Hematopoietic multipotent progenitor cell treated with erythropoietin and hydrocortisone succinate and interleukin-3 and kit ligand, for 17 days (in vitro differentiated cells): ENCODE measurements at regions not wholly inside any gene's neighbourhood (a gene's known extent, or its start where the extent isn't known, plus 50 kb on each side); places are given as distances from the start of the nearest gene placed in this dataset.
"Not testable (repeated sequence)": the region's sequence is repeated elsewhere in the genome, so short reads cannot be mapped to it uniquely, and the experiment has no call there.

Experiments
- DNase-seq: peaks from one replicate; pipeline ENCODE4 v3.0.0-alpha.2; 2015; ENCODE audit warnings: low spot score

- DNase-seq = no peak
Observed at GRCh38 chr15:95016511-95017229, 785.3 kb downstream of the MCTP2 start.

GRCh38 chr15:95017666-95018328, 786.4 kb downstream of the MCTP2 start:
- no peak for DNase-seq

- no peak for DNase-seq
Observed at GRCh38 chr15:95018888-95019545, 787.7 kb downstream of the MCTP2 start.

GRCh38 chr15:95019907-95020306, 788.5 kb downstream of the MCTP2 start:
- no peak for DNase-seq

GRCh38 chr15:95021816-95022215, 790.5 kb downstream of the MCTP2 start:
- no peak for DNase-seq

GRCh38 chr15:95024351-95024750, 793.0 kb downstream of the MCTP2 start:
- no peak for DNase-seq

GRCh38 chr15:95025924-95026728, 794.8 kb downstream of the MCTP2 start:
- no peak for DNase-seq

- DNase-seq = no peak
Observed at GRCh38 chr15:95027981-95028380, 796.6 kb downstream of the MCTP2 start.

- DNase-seq = no peak
Observed at GRCh38 chr15:95032156-95032555, 800.8 kb downstream of the MCTP2 start.

- no peak for DNase-seq
Observed at GRCh38 chr15:95035106-95035505, 803.7 kb downstream of the MCTP2 start.

- no peak for DNase-seq
Observed at GRCh38 chr15:95041297-95041696, 809.9 kb downstream of the MCTP2 start.

GRCh38 chr15:95043236-95043932, 812.0 kb downstream of the MCTP2 start:
- DNase-seq = not testable (repeated sequence)

GRCh38 chr15:95043933-95044313, 812.6 kb downstream of the MCTP2 start:
- DNase-seq = no peak

- no peak for DNase-seq
Observed at GRCh38 chr15:95044745-95045417, 813.5 kb downstream of the MCTP2 start.

GRCh38 chr15:95051861-95052260, 820.5 kb downstream of the MCTP2 start:
- DNase-seq = no peak

GRCh38 chr15:95059346-95059905, 828.1 kb downstream of the MCTP2 start:
- no peak for DNase-seq

GRCh38 chr15:95068701-95069521, 837.5 kb downstream of the MCTP2 start:
- DNase-seq = no peak

GRCh38 chr15:95075792-95076677, 844.7 kb downstream of the MCTP2 start:
- DNase-seq = no peak

- no peak for DNase-seq
Observed at GRCh38 chr15:95076678-95076990, 845.3 kb downstream of the MCTP2 start.
